ENCODE measurements at regions not wholly inside any gene's neighbourhood (a gene's known extent, or its start where the extent isn't known, plus 50 kb on each side); places are given as distances from the start of the nearest gene placed in this dataset.

GRCh38 chr13:86087244-86087643 is 288.0 kb upstream of the SLITRK6 start:
- no peak overlapping the region for H3K27ac ChIP-seq (ENCODE audit: low read depth in 1 of 2, low read length in 2 of 2)
- no peak overlapping the region for H3K4me3 ChIP-seq (ENCODE audit: low read depth in 1 of 3, low read length in 3 of 3)
- no peaks in the 10 kb centered on the region for H3K27me3 ChIP-seq (ENCODE audit: control insufficient read depth in 4 of 4, insufficient read depth in 4 of 4, low read length in 3 of 4)
- no peak for DNase-seq (ENCODE audit: low spot score)
- H3K9ac ChIP-seq (ENCODE audit: low read depth in 1 of 2, low read length in 2 of 2): no peak overlapping the region
- TF ChIP-seq HNF4G (IDR thresholded peaks at IDR 0.05) (no peak), RAD21 (IDR thresholded peaks at IDR 0.05) (no peak), MAX (IDR thresholded peaks at IDR 0.05) (no peak), SP1 (IDR thresholded peaks at IDR 0.05) (no peak), TAF1 (conservative IDR thresholded peaks at IDR 0.05) (no peak), EGR1 (IDR thresholded peaks at IDR 0.05; ENCODE audit: low read depth in 2 of 2) (no peak), REST (IDR thresholded peaks at IDR 0.05) (no peak), HNF4A (conservative IDR thresholded peaks at IDR 0.05) (no peak), NR2F2 (IDR thresholded peaks at IDR 0.05) (no peak), FOXA1 (IDR thresholded peaks at IDR 0.05) (no peak)
- TF ChIP-seq, protein P1, sequence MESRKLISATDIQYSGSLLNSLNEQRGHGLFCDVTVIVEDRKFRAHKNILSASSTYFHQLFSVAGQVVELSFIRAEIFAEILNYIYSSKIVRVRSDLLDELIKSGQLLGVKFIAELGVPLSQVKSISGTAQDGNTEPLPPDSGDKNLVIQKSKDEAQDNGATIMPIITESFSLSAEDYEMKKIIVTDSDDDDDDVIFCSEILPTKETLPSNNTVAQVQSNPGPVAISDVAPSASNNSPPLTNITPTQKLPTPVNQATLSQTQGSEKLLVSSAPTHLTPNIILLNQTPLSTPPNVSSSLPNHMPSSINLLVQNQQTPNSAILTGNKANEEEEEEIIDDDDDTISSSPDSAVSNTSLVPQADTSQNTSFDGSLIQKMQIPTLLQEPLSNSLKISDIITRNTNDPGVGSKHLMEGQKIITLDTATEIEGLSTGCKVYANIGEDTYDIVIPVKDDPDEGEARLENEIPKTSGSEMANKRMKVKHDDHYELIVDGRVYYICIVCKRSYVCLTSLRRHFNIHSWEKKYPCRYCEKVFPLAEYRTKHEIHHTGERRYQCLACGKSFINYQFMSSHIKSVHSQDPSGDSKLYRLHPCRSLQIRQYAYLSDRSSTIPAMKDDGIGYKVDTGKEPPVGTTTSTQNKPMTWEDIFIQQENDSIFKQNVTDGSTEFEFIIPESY (IDR thresholded peaks at IDR 0.05): no peak
- H3K4me1 ChIP-seq (ENCODE audit: control insufficient read depth in 4 of 4, insufficient read depth in 4 of 4, low read length in 3 of 4): no peaks in the 10 kb centered on the region
- H3K9me3 ChIP-seq (ENCODE audit: control insufficient read depth in 4 of 4, low read length in 3 of 4): no peaks in the 10 kb centered on the region
- no peaks in the 10 kb centered on the region for H3K36me3 ChIP-seq (ENCODE audit: control insufficient read depth in 4 of 4, insufficient read depth in 3 of 4, low read depth in 1 of 4, low read length in 3 of 4)

DNA sequence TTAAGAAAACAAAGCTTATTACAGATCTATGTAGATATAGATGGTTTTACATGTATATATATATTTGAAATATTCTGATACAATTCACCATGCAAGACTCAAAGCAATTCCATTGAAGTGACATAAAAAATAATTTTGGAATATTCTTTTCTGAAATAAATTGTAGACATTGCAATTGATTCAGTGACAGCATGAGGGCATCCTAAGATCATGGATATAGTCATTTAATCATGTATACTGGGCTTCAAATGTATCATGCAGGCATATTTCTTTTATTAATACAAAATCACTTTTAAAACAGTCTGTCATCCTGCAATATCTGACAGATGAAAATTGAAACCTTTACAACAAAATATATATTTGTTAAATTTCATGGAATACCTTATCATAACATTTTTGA is 286.7 kb upstream of the SLITRK6 start:
- DNase-seq (ENCODE audit: low spot score): no peak
- no peaks in the 10 kb centered on the region for H3K27me3 ChIP-seq (ENCODE audit: control insufficient read depth in 4 of 4, insufficient read depth in 4 of 4, low read length in 3 of 4)
- TF ChIP-seq, protein P1 (IDR thresholded peaks at IDR 0.05): no peak
- TF ChIP-seq JUND (IDR thresholded peaks at IDR 0.05) (no peak), HNF4G (IDR thresholded peaks at IDR 0.05) (no peak), TAF1 (conservative IDR thresholded peaks at IDR 0.05) (no peak), REST (IDR thresholded peaks at IDR 0.05) (no peak), FOXA1 (IDR thresholded peaks at IDR 0.05) (no peak)
- H3K27ac ChIP-seq (ENCODE audit: low read depth in 1 of 2, low read length in 2 of 2): no peak overlapping the region
- no peak overlapping the region for H3K9ac ChIP-seq (ENCODE audit: low read depth in 1 of 2, low read length in 2 of 2)
- H3K4me3 ChIP-seq (ENCODE audit: low read depth in 1 of 3, low read length in 3 of 3): no peak overlapping the region
- H3K36me3 ChIP-seq (ENCODE audit: control insufficient read depth in 4 of 4, insufficient read depth in 3 of 4, low read depth in 1 of 4, low read length in 3 of 4): no peaks in the 10 kb centered on the region
- no peaks in the 10 kb centered on the region for H3K4me1 ChIP-seq (ENCODE audit: control insufficient read depth in 4 of 4, insufficient read depth in 4 of 4, low read length in 3 of 4)
- H3K9me3 ChIP-seq (ENCODE audit: control insufficient read depth in 4 of 4, low read length in 3 of 4): no peaks in the 10 kb centered on the region

Measured in liver (tissue), 6 donors.